Right lobe of liver (tissue), 4 donors: ENCODE measurements at regions not wholly inside any gene's neighbourhood (a gene's known extent, or its start where the extent isn't known, plus 50 kb on each side); places are given as distances from the start of the nearest gene placed in this dataset.

Source experiments
- CTCF ChIP-seq, 4 donors: fragments of 200-600 bp in 3 of 4; fragments of 450-650 bp in 1 of 4; IDR thresholded peaks; one replicate each; pipeline versions ENCODE4 v1.5.1 to v1.8.0; 2016 to 2022; ENCODE audit warnings: antibody characterized with exemption in 4 of 4, mild to moderate bottlenecking in 2 of 4
- POLR2A ChIP-seq: fragments of 450-650 bp; IDR thresholded peaks from one replicate; pipeline ENCODE4 v1.6.1; 2017; ENCODE audit warnings: antibody characterized with exemption, mild to moderate bottlenecking
- donor health status: DM: no; HTN: no; CAD: no.
- donor health status: DM: no; HTN: no; CAD: no.
- donor health status: DM: no; HTN: yes; CAD: no.

GRCh38 chr11:98828986-98829708, 191.6 kb upstream of the CNTN5 start:
- TF ChIP-seq CTCF (IDR thresholded peaks at IDR 0.05) (no peak), POLR2A (no peak)
